Panc1 (cell line): ENCODE measurements at regions not wholly inside any gene's neighbourhood (a gene's known extent, or its start where the extent isn't known, plus 50 kb on each side); places are given as distances from the start of the nearest gene placed in this dataset.

Source experiments
- ATAC-seq: fragments of 200-7000 bp; cut with Tn5 transposase; 2 replicates; pipeline ENCODE4 v1.9.1; 2020; ENCODE audit warnings: mild to moderate bottlenecking, moderate library complexity
- BruUV-seq: library from RNA; stranded (reverse); fragments of 400-500 nt; replicated peaks from 2 replicates; lab custom pipeline; 2021; lab: Mats Ljungman, UMichigan
- CTCF ChIA-PET: fragments of 300-600 bp; sonication (Branson Sonifier 250); formaldehyde crosslinking; loops from one replicate; lab custom pipeline; 2022; ENCODE audit warnings: antibody characterized with exemption; lab: Charles Lee
- POLR2A ChIA-PET: fragments of 300-600 bp; sonication (Branson Sonifier 250); formaldehyde crosslinking; loops from one replicate; lab custom pipeline; 2022; ENCODE audit warnings: antibody characterized with exemption; lab: Charles Lee
- DNase-seq: peaks from one replicate; pipeline ENCODE4 v3.0.0-alpha.2; 2010; ENCODE audit warnings: low read depth, low spot score
- H3K27ac ChIP-seq: 2 replicates; pipeline ENCODE4 v1.5.1; 2011; ENCODE audit warnings: mild to moderate bottlenecking, low read length, inconsistent platforms
- H3K27me3 ChIP-seq: fragments of 200-500 bp; sonication (Bioruptor generic); 2 replicates; pipeline ENCODE4 v1.6.0; 2014; ENCODE audit warnings: low read length, inconsistent platforms; ENCODE audit not compliant: control insufficient read depth, insufficient read depth
- H3K36me3 ChIP-seq: fragments of 200-500 bp; sonication (Bioruptor generic); 2 replicates; pipeline ENCODE4 v1.5.1; 2014; ENCODE audit warnings: inconsistent platforms, mild to moderate bottlenecking, low read length, moderate library complexity; ENCODE audit not compliant: control insufficient read depth, insufficient read depth
- H3K4me1 ChIP-seq: 2 replicates; pipeline ENCODE4 v1.5.1; 2011; ENCODE audit warnings: inconsistent platforms, mild to moderate bottlenecking, low read length, moderate library complexity; ENCODE audit not compliant: control insufficient read depth, insufficient read depth
- H3K4me3 ChIP-seq, 2 experiments: 2 replicates each; pipeline ENCODE4 v1.5.1; 2011 to 2012; ENCODE audit warnings: low read depth in 2 of 2, low read length in 2 of 2, mild to moderate bottlenecking in 2 of 2, inconsistent platforms in 1 of 2, moderate library complexity in 1 of 2
- H3K9me3 ChIP-seq: fragments of 200-500 bp; sonication (Bioruptor generic); 2 replicates; pipeline ENCODE4 v1.5.1; 2014; ENCODE audit warnings: low read depth, mild to moderate bottlenecking, inconsistent platforms, low read length, moderate library complexity; ENCODE audit not compliant: control insufficient read depth, insufficient read depth
- POLR2AphosphoS5 ChIP-seq: IDR thresholded peaks from 2 replicates; pipeline ENCODE4 v1.6.1; 2012; ENCODE audit warnings: mild to moderate bottlenecking, low read depth, low read length, moderate library complexity
- REST ChIP-seq, 2 experiments: IDR thresholded peaks; 2 replicates each; pipeline ENCODE4 v1.6.1; 2011 to 2012; ENCODE audit warnings: low read depth in 2 of 2, control low read depth in 1 of 2, low read length in 1 of 2, mild to moderate bottlenecking in 1 of 2, moderate library complexity in 1 of 2; ENCODE audit not compliant: insufficient read depth in 1 of 2
- SIN3A ChIP-seq: IDR thresholded peaks from 2 replicates; pipeline ENCODE4 v1.6.1; 2012; ENCODE audit warnings: low read depth, mild to moderate bottlenecking, low read length, moderate library complexity, borderline replicate concordance; ENCODE audit not compliant: insufficient read depth
- TCF7L2 ChIP-seq: IDR thresholded peaks from 2 replicates; pipeline ENCODE4 v1.6.1; 2011; ENCODE audit warnings: mild to moderate bottlenecking, low read depth, low read length, inconsistent platforms
- in situ Hi-C: cut with HindIII; loops from 2 replicates; pipeline ENCODE4 v1.10.0; 2016; ENCODE audit warnings: low sequenced_read_pairs, low pct_unique_long_range_greater_than_20kb
- intact Hi-C: fragments of 100-400 bp; cut with micrococcal nuclease; formaldehyde crosslinking; loops from one replicate; pipeline ENCODE4 v1.10.0; 2022; ENCODE audit not compliant: unreplicated experiment
- TF ChIP-seq, protein P1 (sequence below): fragments of 450-650 bp; IDR thresholded peaks from 2 replicates; pipeline ENCODE4 v1.5.1; 2017; ENCODE audit warnings: mild to moderate bottlenecking

DNA sequence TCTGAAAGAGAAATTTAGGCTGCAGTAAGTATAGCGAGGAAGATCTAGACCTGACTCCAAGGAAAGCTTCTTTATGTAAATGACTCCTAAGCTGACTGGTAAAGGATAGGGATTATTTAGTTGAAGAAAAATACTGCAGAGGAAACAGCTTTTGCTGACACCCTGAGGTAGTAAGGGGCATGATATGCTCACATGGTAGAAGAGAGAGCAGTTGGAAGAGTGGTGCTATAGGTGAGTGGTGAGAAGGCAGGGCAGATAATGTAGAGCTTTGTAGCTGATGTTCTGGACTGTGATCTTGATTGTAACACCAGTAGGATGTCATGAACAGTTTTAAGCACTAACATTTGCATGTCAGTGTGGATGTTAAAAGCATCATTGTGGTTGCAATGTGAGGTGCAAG lies 639.1 kb upstream of the SLC39A10 start:
- no peaks in the 10 kb centered on the region for H3K27me3 ChIP-seq
- H3K27ac ChIP-seq, result no peak overlapping the region
- intact Hi-C loops, result no loop called here
- in situ Hi-C loops, result no loop called here
- BruUV-seq, result no TSS peak
- no peaks in the 10 kb centered on the region for H3K36me3 ChIP-seq
- no peak for TF ChIP-seq TCF7L2
- TF ChIP-seq SIN3A, result no peak
- TF ChIP-seq POLR2AphosphoS5, result no peak
- TF ChIP-seq, protein P1, sequence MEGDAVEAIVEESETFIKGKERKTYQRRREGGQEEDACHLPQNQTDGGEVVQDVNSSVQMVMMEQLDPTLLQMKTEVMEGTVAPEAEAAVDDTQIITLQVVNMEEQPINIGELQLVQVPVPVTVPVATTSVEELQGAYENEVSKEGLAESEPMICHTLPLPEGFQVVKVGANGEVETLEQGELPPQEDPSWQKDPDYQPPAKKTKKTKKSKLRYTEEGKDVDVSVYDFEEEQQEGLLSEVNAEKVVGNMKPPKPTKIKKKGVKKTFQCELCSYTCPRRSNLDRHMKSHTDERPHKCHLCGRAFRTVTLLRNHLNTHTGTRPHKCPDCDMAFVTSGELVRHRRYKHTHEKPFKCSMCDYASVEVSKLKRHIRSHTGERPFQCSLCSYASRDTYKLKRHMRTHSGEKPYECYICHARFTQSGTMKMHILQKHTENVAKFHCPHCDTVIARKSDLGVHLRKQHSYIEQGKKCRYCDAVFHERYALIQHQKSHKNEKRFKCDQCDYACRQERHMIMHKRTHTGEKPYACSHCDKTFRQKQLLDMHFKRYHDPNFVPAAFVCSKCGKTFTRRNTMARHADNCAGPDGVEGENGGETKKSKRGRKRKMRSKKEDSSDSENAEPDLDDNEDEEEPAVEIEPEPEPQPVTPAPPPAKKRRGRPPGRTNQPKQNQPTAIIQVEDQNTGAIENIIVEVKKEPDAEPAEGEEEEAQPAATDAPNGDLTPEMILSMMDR, result no peak
- no peak overlapping the region for H3K4me3 ChIP-seq
- ChIA-PET POLR2A (no interaction called here), CTCF (no interaction called here)
- DNase-seq (no peak), ATAC-seq (no peak)
- H3K4me1 ChIP-seq, result no peaks in the 10 kb centered on the region
- no peaks in the 10 kb centered on the region for H3K9me3 ChIP-seq

DNA sequence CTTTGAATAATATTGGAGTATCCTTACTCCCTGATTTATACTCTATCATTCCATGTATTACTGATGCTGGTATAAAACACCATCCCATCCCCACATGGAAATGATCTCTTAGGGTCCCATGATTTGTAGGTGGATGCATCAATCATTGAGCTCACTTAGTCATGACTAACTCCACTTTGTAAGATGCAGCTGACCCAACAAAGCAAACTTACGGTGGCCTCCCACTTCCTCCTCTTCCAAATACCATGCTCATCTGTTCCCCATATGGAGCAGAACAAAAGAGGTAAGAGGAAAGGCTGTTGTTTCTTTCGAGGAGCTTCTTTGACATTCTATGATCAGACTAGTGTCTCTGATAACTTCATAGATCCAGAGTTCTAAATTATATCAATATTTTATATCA lies 640.2 kb upstream of the SLC39A10 start:
- Histone ChIP-seq H3K27me3 (no peaks in the 10 kb centered on the region), H3K9me3 (no peaks in the 10 kb centered on the region), H3K4me1 (no peaks in the 10 kb centered on the region), H3K36me3 (no peaks in the 10 kb centered on the region), H3K4me3 (no peak overlapping the region), H3K27ac (no peak overlapping the region)
- DNase-seq (no peak), ATAC-seq (no peak)
- CTCF ChIA-PET, result no interaction called here
- POLR2A ChIA-PET, result no interaction called here
- BruUV-seq, result no TSS peak
- no peak for TF ChIP-seq SIN3A
- no peak for TF ChIP-seq POLR2AphosphoS5
- TF ChIP-seq, protein P1, result no peak
- TF ChIP-seq TCF7L2, result no peak
- no peak for TF ChIP-seq REST (IDR thresholded peaks at IDR 0.05; ENCODE audit: insufficient read depth in 1 of 2, low read depth in 2 of 2, low read length in 1 of 2)
- intact Hi-C loops, result no loop called here
- in situ Hi-C loops, result no loop called here
